A549 (cell line): ENCODE measurements at regions not wholly inside any gene's neighbourhood (a gene's known extent, or its start where the extent isn't known, plus 50 kb on each side); places are given as distances from the start of the nearest gene placed in this dataset.

Source experiments
- JUNB ChIP-seq: fragments of >200 bp; sonication (Bioruptor Twin); formaldehyde crosslinking; IDR thresholded peaks from 2 replicates; pipeline ENCODE4 v1.6.1; 2016
- MAX ChIP-seq: IDR thresholded peaks from 2 replicates; pipeline ENCODE4 v1.6.1; 2012
- MAZ ChIP-seq: fragments of 150-350 bp; IDR thresholded peaks from 2 replicates; pipeline ENCODE4 v1.6.1; 2014; ENCODE audit warnings: antibody characterized with exemption, low read depth, low read length, borderline replicate concordance
- RCOR1 ChIP-seq: fragments of 150-350 bp; IDR thresholded peaks from 2 replicates; pipeline ENCODE4 v1.6.1; 2014; ENCODE audit warnings: antibody characterized with exemption, low read length, low read depth
- SMC3 ChIP-seq: fragments of >200 bp; sonication (Bioruptor Twin); formaldehyde crosslinking; IDR thresholded peaks from 3 replicates; pipeline ENCODE4 v1.6.1; 2018; ENCODE audit warnings: inconsistent platforms
- TF ChIP-seq, protein P1 (sequence below): fragments of >200 bp; sonication (Bioruptor Twin); formaldehyde crosslinking; IDR thresholded peaks from 3 replicates; pipeline ENCODE4 v1.5.1; 2016
- TF ChIP-seq, protein P2 (sequence below): fragments of 450-650 bp; IDR thresholded peaks from 2 replicates; pipeline ENCODE4 v1.6.1; 2014; ENCODE audit warnings: antibody characterized with exemption

- TF ChIP-seq, protein P1, sequence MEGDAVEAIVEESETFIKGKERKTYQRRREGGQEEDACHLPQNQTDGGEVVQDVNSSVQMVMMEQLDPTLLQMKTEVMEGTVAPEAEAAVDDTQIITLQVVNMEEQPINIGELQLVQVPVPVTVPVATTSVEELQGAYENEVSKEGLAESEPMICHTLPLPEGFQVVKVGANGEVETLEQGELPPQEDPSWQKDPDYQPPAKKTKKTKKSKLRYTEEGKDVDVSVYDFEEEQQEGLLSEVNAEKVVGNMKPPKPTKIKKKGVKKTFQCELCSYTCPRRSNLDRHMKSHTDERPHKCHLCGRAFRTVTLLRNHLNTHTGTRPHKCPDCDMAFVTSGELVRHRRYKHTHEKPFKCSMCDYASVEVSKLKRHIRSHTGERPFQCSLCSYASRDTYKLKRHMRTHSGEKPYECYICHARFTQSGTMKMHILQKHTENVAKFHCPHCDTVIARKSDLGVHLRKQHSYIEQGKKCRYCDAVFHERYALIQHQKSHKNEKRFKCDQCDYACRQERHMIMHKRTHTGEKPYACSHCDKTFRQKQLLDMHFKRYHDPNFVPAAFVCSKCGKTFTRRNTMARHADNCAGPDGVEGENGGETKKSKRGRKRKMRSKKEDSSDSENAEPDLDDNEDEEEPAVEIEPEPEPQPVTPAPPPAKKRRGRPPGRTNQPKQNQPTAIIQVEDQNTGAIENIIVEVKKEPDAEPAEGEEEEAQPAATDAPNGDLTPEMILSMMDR: peak; percentile 60
- TF ChIP-seq SMC3: peak; percentile 61
- TF ChIP-seq JUNB: no peak
- TF ChIP-seq MAX: no peak
- TF ChIP-seq RCOR1: no peak
- TF ChIP-seq, protein P2, sequence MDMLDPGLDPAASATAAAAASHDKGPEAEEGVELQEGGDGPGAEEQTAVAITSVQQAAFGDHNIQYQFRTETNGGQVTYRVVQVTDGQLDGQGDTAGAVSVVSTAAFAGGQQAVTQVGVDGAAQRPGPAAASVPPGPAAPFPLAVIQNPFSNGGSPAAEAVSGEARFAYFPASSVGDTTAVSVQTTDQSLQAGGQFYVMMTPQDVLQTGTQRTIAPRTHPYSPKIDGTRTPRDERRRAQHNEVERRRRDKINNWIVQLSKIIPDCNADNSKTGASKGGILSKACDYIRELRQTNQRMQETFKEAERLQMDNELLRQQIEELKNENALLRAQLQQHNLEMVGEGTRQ: no peak
- TF ChIP-seq MAZ: no peak
Measured at GRCh38 chr11:103601225-103601846, 435.1 kb upstream of the DDI1 start.
